HG03469 (cell line): ENCODE measurements at regions not wholly inside any gene's neighbourhood (a gene's known extent, or its start where the extent isn't known, plus 50 kb on each side); places are given as distances from the start of the nearest gene placed in this dataset.
"Not testable (repeated sequence)": the region's sequence is repeated elsewhere in the genome, so short reads cannot be mapped to it uniquely, and the experiment has no call there.

Experiments
- ATAC-seq: cut with Tn5 transposase; IDR thresholded peaks from one replicate; pipeline ENCODE4 v1.9.1; 2021; ENCODE audit warnings: mild to moderate bottlenecking, moderate library complexity, moderate number of reproducible peaks; ENCODE audit not compliant: unreplicated experiment

GRCh38 chr14:57061009-57061711 is 207.5 kb downstream of the EXOC5 start:
- no peak for ATAC-seq

- peak; percentile 86 for ATAC-seq
Measured at GRCh38 chr14:57060276-57060955, 208.3 kb downstream of the EXOC5 start.

- no peak for ATAC-seq
Measured at GRCh38 chr14:57058319-57058718, 210.4 kb downstream of the EXOC5 start.

DNA sequence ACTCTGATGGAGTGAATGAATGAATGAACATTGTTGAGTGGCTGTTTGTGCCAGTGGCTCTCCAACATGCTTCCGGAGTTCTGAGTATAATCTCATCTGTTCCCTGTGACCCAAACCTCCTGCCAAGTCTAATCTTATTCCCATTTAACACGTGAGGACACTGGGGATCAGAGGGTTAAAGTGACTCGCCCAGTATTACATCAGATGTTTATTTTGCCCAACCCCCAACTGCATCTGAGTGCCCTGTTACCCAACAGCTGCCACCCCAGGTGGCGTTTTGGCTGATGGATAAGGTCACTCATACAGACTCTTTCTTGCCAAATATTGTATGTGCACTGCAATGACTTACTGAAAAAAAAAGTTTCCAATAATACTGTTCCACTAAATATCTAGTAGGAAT is 210.9 kb downstream of the EXOC5 start:
- ATAC-seq: no peak

DNA sequence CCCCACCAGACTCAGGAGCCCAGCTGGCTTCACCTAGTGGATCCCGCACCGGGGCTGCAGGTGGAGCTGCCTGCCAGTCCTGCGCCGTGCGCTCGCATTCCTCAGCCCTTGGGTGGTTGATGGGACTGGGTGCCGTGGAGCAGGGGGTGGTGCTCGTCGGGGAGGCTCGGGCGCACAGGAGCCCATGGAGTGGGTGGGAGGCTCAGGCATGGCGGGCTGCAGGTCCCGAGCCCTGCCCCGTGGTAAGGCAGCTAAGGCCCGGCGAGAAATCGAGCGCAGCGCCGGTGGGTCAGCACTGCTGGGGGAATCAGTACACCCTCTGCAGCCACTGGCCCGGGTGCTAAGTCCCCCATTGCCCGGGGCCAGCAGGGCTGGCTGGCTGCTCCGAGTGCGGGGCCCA is 212.2 kb downstream of the EXOC5 start:
- ATAC-seq: not testable (repeated sequence)

DNA sequence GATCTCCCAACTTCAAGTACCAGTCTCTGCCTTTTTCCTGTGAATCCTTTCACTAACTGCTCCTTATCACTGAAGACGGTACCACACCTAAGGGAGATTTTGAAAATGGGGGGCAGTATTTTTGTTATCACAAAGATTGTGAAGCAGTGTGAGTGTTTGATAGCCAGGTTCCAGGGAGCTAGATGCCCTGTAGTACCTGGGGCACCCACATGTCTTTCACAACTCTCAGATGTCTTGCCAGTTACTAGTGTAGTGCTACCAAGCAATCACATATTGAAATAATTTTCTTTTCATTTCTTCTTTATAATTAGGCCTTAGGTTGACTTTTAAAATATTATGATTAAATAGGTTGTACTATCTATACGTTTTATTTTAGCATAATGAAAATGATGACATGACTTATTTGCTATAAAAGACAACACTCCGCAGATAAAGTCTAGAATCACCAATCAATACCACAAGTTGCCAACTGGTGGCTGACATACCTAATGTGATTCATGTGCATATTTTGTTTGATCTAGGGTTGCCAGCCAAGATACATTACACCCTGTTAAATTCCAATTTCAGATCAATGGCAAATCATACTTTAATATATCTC is 215.9 kb downstream of the EXOC5 start:
- ATAC-seq: no peak

DNA sequence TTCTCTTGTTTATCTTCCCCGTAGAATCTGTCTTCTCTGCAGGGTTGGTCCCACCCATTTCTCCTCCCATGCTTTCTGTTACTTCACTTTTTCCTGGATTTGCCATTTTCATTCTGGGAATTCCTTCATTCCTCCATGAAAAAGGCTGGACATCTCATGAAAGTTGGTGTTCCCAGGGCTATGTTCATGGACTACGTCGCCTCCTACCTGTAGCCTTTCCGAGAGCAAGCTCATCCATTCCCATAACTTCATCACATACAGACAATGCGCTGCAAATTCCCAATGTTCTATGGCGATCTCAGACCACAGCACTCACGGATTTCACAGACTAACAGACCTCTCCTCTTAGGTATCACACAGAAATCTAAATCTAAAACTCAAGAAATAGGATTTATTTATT is 217.1 kb downstream of the EXOC5 start:
- no peak for ATAC-seq

DNA sequence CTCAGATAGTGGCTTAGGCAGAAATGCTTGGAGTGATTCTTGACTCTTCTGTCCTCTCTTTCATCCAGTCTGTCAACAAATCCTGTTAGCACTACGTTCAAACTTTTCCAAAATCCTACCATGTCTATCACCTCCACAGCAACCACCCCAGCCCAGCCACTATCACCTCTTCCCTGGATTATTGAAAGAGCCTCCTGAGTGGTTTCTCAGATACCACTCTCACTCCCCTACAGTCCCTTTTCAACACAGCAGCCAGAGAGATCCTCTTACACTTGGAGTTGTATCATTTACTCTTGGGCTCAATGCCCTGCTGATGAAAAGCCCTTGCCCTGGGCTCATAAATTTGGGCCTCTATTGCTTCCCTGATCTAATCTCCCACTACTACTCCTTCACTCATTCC is 218.9 kb downstream of the EXOC5 start:
- ATAC-seq: no peak

GRCh38 chr14:57046175-57046574 is 222.5 kb downstream of the EXOC5 start:
- ATAC-seq: no peak

DNA sequence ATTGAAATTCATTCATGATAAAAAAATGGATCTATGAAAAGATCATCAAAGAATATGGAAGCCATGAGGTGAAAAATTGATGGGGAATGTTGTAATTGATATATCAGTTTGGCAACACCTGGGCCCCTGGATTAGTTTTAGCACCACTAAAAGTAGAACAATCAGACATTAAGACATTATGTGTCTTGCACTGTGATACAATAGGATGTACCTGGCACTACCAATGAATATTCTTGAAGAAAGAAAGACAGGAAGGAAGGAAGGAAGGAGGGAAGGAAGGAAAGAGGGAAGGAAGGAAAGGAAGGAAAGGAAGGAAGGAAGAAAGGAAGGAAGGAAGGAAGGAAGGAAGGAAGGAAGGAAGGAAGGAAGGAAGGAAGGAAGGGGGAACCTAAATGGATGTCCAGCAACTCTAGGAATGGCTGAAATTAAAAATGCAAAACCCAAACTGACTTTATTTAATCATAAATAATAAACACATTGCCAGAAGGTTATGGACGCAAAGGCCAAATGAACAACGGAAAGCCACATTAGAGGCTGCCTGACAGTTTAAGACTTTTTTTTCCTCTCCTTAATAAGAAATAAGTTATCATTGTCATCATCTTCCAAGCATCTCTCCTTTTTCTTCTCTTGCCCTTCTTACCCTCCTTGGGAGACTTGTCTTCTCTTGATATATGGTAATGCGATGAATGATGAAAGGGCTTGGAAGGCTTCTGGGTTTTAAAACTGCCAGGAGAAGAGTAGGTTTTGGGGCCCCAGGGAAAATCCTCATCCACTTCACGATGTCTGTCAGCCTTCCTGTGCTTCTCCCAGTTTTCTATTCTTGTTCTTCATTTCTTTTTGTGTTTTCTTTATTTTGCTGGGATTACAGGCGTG is 224.4 kb downstream of the EXOC5 start:
- ATAC-seq: not testable (repeated sequence)

DNA sequence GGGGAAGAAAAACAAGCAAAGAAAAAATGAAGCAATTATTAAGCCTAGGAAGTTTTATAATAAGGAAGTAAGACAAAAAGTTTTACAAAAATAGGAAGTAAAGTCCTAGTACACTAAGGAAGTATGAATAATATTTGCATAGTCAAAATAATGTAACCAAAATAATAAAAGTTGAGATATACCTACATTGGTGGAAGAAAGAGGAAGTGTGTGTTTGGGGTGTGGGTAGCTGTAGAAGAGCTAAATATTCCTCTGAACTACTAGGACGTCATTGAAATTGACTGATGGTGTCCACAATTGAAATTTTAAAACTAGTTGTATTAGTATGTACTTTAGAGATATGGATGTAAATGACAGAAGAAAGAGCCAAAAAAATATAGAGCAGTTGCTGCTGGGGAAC is 228.4 kb upstream of the OTX2 start:
- peak; percentile 94 for ATAC-seq

GRCh38 chr14:57031474-57031873 is 221.2 kb upstream of the OTX2 start:
- ATAC-seq: no peak

- no peak for ATAC-seq
Measured at GRCh38 chr14:57029620-57030253, 219.5 kb upstream of the OTX2 start.

GRCh38 chr14:57025456-57025855 is 215.2 kb upstream of the OTX2 start:
- ATAC-seq: no peak

GRCh38 chr14:57022608-57023007 is 212.3 kb upstream of the OTX2 start:
- no peak for ATAC-seq

DNA sequence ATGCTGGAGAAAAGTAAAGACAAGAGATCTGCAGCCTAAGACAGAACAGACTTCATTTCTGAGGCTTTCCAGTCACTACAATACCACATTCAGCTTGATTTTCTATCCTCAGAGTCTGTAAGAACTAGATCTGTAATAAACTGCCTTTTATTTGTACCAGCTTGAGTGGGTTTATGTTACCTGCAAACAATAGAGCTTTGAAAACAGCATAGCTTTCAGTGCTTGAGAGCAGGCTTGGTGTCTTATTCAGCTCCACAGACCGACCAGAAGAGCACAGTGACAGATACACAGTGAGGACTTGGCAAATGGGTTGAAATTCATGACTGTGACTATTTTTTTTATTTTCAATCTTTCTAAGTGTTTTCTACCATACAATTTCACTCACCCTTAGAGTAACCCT is 207.8 kb upstream of the OTX2 start:
- ATAC-seq: no peak

DNA sequence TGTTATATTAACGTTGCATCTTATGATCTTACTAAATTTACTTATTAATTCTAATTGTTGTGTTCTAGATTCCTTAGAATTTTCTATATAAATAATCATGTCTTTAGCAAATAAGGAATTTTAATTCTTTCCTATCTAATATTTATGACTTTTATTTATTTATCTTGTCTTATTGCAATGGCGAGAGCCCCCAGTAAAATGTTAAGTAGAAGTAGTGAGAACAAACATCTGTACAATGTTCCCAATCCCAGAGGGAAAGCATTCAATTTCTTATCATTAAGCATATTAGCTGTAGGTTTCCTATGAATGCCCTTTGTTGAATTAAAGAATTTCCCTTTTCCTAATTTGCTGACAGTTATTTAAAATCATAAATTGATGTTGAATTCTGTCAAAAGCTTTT is 203.7 kb upstream of the OTX2 start:
- ATAC-seq: no peak

- no peak for ATAC-seq
Measured at GRCh38 chr14:57009585-57010515, 199.6 kb upstream of the OTX2 start.

GRCh38 chr14:57008534-57008933 is 198.3 kb upstream of the OTX2 start:
- ATAC-seq: no peak

DNA sequence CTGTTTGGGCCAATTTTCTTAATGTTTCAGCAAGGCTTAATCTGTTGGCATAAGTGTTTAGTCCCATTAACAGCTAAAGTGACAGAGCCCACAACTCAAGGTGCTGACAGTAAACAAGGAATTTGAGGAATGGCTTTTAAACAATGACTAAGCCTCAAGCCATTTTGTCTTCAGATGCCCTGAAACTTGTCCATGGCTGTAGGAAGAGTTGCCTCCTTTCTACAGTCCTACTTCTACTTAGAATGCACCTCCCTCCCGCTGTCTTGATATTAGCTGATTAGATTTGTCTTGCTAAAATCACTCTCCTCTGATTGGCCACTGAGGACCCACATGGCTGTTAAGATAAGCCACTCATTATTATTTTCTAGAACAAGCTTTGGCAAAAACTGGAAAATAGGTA is 188.4 kb upstream of the OTX2 start:
- ATAC-seq: no peak
